ENCODE measurements at regions not wholly inside any gene's neighbourhood (a gene's known extent, or its start where the extent isn't known, plus 50 kb on each side); places are given as distances from the start of the nearest gene placed in this dataset.

DNA sequence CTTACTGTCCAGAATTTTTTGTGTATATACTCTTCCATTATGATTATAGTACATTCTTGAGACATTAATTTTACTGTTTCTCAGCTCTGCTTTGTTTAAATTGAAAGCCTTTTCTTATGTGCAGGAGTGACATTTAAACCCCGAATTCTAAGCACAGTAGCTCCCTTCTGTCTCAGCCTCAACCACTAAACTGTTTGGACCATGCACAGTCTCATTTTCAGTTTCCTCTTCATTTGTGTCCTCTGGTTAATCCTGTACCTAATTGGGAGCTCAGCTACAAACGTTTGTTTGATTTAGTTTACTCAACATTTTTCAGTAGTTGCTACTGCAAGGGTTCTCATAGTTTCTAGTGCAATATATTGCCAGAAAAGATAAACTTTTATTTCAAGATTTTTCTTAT is 206.3 kb downstream of the SLITRK5 start:
- TF ChIP-seq POLR2AphosphoS5 (IDR thresholded peaks at IDR 0.05; ENCODE audit: borderline replicate concordance, low read depth, low read length) (no peak), EZH2 (IDR thresholded peaks at IDR 0.05) (no peak)
